Stimulated activated CD4-positive, alpha-beta T cell treated with anti-CD3 and anti-CD28 coated beads, Interleukin-15, amount 100 ng/mL, for 24 hours (primary cell): ENCODE measurements at regions not wholly inside any gene's neighbourhood (a gene's known extent, or its start where the extent isn't known, plus 50 kb on each side); places are given as distances from the start of the nearest gene placed in this dataset.

Source experiments
- DNase-seq: peaks from one replicate; pipeline ENCODE4 v3.0.0-alpha.2; 2020

DNA sequence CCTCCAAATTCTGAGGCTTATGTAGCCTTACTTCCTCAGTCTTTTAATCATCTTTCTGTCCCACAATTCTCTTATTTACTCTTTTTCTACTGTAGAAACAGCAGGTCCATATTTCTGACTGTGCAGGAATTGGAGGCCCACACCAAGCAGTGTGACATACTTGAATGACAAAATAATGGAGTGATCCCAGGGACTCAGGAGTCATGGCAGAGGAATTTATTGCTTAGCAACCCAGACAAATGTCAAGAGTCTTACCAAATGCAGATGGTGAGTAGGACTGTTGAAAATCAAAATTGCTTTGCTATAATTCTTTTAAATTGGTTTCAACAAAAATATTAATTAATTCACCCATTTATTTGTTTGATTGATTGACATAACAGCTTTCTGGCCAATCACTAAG, 59.9 kb downstream of the HTR1B start:
- DNase-seq, result no peak

DNA sequence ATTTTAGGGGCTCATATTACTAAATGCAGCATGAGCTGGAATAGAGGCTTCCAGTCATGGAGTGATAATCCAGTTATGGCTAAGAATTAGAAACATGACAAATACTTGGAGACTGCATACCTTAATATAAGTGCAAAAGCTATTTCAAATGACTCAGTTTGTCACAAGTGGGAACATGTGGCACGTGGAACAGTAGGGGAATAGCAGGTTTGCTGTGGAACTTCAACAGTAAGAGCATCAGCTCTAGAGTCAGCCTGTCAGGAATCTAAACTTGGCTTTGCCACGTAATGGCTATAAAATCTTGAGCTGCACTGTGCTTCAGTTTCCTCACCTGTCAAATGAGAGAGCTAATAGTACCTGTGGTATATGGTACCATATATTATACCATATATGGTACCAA, 62.1 kb downstream of the HTR1B start:
- no peak for DNase-seq

DNA sequence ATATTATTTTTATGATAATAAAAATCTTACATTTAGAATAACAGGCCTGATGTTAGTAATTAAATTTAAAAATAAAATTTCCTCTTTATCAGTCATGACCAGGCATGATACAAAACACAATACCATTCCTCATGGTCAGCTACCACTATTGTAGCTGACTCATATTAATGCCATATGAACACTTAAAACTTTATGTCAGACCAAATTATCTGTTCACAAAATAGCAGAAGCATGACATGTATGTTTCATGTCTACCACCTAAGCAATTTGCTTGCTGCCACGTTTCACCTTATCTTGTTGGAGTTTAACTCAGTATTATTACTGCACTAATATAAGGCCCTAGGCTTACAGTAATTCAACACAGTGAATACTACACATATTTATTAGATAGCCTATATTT, 65.7 kb downstream of the HTR1B start:
- DNase-seq, result no peak

DNA sequence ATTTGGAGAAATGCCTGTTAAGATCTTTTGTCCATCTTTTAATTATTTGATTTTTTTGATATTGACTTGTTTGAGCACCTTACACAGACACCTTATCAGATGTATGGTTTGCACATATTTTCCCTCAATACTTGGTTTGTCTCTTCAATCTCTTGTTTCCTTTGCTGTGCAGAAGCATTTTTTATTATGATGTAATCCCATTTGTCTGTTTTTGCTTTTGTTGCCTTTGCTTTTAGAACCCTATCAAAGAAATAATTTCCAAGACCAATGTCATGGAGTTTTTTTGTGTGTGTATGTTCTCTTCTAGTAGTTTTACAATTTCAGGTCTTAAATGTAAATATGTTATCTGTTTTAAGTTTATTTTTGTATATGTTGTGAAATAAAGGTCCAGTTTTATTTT, 73.9 kb downstream of the HTR1B start:
- DNase-seq, result no peak

DNA sequence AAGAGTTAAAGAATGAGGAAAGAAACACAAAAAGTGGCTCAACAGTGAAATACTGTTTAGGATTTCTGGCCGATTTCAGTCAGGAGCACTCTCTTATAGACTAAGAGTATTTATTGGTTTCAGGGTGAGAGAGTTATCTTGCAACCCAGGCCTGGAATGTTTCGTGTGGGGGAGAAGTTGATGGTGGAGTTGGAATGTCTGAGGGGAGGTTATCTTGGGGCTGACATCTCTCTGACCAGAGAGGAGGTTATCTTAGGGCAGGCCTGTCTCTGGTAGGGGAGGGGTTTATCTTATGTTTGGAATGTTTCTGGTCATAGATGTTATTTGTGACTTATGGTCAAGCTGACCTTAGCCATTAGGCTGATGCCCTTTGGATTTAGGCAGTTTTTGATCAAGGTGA, 80.3 kb downstream of the HTR1B start:
- DNase-seq, result no peak

DNA sequence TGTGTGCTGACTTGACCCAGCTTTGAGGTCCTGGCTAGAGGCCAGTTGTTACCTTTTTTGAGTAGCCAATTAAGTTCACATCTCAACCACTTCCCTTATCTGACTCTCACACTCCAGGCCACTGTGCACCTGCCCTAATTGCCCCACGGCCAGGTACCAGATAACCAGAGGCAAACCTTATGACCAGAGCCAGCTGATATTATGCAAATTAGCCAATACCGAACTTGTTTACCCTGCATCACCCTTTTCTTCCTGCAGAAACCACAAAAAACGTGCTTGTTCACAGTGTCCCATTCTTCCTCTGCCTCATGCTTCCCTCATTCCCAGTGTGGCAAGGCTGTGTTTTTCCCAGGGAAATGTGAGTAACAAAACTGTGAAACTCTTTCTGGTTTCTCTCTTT, 89.3 kb downstream of the HTR1B start:
- no peak for DNase-seq

DNA sequence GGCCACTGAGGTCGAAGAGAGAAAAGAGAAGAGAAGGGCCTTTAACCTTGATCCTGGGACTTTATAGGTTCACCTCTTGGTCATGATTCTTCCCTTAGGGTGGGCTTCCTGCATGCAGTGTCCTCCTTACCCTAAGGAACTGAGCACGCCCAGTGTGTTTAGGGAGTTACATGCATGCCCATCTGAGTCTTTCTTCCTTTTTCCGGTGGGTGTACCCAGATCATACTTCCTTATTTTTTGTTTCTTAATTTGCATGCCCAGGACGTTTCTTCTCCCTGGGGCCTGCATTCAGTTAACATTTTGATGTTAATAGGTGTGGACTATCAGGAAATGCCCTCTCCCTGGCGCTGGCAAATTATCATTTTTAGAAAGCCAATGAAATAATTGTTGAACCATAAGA, 91.5 kb downstream of the HTR1B start:
- no peak for DNase-seq

DNA sequence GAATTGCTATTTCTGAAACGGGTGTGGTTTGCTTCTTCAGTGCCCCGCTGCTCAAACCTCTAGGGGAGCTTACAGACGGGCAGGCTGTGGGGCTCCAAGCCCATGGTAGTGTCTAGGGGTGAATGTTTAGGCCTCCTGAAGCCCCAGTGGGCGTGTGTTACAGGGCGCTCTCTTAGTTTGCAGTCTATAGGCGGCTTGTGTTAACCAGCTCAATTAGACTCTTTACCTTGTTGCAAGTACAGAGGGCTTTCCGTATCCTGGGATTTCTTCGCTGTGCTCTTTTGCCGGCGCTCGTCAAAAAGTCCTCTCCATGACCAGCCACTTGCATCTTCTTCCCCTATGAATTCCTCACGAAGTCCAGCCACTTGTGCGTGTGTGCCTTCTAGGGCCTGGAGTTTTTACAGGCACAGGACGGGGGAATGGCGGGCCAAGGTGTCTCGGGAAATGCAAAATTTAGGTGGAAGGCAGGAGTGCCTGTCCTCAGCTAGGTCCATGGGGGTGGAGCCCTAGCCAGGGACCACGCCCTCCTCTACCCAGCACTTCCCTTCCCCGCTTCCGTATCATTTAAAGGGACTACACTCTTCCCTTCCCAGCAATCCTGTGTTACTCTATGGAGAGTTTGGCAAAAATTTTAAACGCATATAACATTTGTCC, 94.5 kb downstream of the HTR1B start:
- DNase-seq, result no peak

DNA sequence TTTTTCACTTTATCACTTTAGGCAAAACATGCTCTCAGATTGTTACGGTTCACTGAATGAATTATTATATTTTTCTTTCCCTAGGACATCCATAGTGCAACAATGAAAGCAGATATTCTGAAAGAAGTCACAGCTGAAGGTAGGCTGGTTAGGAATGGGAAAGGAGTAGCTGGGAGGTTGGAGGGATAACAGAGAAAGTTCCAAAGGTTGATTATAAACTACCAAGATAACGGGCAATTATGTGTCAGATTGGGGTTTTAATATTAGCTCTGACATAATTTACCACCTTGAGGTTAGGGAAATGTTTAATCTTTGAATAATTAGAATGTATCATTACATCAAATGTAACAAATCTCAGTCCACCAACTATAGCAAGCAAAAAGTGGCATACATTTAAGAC, 96.5 kb downstream of the HTR1B start:
- no peak for DNase-seq

DNA sequence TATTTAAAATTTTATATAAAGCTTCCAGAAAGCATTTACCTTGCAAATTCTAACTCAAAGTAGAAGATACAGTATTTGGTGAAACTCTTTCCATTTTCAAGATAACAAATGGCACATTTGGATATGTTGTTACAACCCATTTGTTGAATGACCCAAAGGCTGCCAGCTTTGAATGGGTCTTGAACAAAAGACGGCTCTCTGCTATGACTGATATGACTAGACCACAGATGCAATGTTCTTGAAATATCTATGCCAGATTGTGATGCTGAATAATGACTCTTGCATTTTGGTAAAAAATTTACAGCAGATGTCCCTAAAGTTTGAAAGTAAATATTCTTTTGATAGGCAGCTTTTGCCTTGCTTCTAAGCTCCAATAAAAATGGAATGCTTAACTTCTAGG, 99.6 kb downstream of the HTR1B start:
- DNase-seq, result no peak

DNA sequence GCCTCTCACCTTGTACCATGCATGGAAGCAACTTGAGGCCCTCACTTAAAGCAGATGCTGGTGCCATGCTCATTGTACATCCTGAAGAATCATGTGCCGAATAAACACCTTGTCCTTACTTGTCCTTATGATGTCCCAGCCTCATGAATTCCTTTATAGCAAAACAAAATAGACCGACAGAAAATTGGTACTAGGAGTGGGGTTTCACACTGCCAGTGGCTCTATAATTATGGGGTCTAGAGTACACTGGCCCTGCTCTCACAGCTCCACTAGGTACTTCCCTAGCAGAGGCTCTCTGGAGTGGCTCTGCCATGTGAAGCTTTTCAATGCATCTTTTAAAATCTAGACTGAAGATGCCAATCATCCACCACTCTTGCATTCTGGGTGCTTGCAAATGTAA, 101.2 kb downstream of the HTR1B start:
- no peak for DNase-seq

DNA sequence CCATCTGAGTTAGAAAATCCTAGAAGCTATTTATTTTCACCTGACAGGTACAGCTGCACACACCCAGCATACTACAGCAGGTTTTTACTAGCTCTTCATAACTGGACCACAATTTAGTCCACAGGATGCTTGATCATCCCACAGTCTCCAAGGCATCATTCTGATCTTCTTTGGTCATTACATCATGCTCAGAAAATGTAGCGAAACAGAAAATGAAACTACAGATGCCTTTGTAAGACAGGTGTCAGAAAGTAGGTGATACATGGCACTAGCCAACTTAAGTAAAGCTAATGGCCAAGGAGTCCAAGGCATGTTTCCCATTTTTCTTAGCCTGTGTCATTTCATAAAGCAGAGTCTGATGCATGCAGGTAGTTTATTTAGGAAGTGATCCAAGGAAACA, 102.3 kb downstream of the HTR1B start:
- DNase-seq, result no peak

DNA sequence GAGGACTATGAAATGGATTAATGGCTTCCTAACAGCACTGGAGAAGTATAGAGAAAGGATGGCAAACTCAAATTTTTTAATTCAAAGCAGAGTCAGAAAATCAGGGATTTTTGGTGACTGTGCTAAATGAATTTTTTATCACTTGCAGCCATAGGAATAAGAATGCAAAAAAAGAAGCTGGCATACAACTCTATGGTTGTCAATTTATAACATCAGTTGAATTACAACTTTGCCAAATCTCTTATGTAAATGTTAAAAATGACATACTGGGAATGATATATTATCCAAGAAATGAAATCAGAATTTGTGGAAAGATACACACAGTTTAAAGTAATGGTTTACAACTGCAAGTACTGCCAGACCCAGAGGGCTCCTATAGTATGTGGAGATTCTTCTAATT, 106.5 kb downstream of the HTR1B start:
- no peak for DNase-seq

DNA sequence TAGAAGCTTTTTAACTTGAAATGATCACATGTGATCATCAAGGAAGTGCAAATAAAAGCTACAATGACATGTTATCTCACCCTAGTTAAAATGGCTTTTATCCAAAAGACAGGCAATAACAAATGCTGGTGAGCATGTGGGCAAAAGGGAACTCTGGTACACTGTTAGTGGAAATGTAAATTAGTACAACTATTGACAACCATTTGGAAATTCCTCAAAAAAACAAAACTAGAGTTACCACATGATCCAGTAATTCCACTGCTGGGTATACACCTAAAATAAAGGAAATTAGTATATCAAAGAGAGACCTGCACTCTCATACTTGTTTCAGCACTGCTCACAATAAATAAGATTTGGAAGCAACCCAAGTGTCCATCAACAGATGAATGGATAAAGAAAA, 108.7 kb downstream of the HTR1B start:
- no peak for DNase-seq

DNA sequence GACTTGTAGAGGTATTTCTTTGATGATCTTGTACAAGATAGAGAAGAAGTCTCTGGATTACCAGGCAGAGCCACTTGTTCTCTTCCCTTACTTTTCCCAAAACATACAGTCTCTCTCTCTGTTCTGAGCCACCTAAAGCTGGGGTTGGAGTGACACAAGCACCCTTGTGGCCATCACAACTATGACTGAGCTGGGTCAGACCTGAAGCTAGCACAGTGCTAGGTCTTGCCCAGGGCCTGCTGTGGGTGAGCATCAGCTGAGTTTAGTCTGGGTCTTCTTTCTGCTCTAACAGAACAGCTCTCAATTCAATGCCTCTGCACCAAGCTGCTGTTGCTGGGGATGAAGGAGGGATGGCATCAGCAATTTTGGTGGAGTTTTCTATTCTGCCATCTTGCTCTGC, 110.2 kb downstream of the HTR1B start:
- DNase-seq, result no peak

DNA sequence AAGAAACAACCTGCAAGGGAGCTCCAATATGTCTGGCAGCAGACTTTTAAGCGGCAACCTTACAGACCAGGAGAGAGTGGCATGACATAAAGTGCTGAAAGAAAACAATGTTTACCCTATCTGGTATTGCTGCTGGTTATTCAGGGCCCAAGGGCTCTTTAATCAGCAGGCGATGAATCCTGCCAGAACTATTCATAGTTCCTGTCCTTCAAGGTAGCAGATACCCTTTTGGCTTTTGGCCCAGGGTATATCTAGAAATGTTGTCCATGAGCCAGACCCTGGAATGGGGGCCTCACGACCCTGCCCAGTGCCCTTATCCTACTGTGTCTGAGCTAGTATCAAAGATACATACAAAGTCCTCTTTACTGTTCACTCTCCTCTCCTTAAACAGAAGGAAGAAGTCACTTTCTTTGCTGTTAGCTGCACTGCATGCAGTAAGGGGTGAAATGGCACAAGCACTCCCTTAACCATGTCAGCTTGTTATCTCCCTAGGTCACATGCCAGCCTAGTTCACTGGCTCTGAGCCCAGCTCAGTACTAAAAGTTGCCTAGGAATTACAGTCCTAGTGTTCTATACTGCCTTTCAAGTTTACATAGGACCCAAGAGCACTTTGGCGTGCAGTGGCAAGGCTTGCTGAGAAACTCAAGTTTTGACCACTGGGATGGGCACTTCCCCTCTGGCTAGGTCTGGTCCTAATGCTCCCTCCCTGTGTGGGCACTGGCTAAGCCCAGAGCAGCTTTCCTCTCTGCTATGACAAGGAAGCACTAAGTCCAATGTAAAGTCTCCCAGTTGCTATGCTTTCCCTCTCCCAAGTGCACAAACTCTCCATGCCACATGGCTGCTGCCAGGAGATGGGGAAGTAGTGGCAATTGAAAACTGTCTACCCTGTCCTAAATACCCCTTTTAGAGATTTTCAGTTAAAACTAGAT, 122.0 kb downstream of the HTR1B start:
- DNase-seq, result no peak

DNA sequence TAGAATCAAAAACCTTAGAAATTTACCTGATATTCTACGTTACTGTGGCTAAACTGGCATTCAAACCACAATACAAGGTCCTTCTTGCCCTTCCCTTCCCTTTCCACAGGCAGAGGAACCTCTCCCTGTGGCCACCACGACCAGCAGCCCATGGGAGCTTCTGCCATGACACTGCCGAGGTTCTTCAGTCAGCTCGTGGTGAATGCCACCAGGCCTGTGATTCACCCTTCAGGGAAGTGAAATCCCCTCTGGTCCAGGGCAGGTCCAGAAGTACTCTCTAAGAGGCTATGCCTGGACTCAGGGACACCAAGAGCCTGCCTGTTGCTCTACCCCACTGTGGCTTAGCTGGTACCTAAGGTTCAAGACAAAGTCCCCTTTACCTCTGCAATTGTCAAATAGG, 123.0 kb downstream of the HTR1B start:
- DNase-seq, result no peak

DNA sequence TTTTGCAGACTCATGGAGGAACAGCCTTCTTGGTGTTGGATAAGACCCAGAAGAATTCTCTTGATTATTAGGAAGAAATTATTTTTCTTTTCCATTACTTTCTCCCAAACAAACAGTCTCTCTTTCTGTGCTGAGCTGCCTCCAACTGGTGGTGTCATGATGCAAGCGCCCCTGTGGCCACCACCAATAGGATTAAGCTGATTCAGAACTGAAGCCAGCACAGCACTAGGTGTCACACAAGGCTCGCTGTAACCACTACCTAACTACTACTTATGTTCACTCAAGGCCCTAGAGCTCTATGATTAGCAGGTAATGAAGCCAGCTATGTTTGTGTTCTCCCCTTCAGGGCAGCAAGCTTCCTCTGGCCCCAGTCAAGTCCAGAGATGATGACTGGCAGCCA, 123.4 kb downstream of the HTR1B start:
- no peak for DNase-seq

DNA sequence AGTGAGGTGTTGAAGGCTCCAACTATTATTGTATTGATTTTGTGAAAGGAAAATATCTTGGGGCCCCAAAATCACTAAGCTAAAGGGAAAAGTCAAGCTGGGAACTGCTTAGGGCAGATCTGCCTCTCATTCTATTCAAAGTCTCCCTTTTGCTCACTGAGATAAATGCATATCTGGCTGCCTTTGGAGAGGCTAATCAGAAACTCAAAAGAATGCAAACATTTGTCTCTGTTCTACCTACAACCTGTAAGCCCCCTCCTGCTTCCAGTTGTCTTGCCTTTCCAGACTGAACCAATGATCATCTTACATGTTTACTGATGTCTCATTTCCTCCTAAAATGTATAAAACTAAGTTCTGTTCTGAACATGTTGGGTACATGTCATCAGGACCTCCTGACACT, 125.9 kb downstream of the HTR1B start:
- no peak for DNase-seq

DNA sequence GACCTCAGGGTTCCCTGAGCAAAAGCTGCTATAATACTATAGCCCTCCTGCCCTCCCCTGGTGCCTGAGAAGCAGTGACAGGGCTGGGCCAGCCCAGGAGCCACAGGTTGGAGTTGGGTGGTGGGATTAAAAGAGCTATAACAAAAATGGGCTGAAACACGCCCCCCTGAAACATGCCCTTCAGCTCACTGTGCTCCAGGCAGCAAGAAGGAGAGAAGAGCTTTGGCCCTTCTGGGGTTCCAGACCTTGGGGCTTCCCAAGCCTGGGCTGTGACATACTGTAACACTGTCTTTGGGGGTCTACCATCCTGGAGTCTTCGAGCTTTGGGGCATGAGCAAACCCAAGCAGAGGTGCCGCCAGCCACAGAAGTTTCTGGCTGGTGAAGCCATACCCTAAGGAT, 129.2 kb downstream of the HTR1B start:
- no peak for DNase-seq

DNA sequence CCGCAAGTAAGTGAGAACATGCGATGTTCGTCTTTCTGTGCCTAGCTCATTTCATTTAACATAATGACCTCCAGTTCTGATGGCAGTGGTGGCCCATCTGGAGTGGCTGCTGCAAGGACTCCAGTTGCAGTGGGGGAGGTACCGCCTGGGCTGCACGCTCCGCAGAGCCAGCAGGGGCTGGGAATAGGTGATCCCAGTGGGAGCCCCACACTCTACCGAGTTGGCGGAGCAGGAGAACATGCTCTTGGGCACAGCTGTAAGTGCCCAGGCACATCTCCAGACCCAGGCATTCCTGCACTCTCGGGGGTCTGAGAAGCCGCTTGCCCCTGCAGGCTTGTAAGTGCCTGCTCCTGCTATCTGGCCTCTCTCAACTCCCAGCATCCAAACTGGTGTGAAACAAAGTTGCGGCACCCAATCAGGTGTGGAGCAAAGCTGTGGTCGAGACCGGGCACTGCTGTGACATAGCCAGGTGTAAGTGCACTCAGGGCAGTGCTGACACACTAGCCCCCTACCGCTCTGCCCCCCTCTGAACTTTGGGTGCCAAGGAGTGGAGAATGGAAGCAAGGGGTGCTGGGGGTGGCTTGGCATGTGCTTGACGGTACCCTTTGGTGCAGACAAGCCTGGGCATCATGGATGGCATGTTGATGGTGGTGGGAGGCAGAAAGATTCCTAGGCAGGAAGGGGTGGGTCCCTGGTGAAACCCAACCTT, 130.2 kb downstream of the HTR1B start:
- DNase-seq, result no peak

DNA sequence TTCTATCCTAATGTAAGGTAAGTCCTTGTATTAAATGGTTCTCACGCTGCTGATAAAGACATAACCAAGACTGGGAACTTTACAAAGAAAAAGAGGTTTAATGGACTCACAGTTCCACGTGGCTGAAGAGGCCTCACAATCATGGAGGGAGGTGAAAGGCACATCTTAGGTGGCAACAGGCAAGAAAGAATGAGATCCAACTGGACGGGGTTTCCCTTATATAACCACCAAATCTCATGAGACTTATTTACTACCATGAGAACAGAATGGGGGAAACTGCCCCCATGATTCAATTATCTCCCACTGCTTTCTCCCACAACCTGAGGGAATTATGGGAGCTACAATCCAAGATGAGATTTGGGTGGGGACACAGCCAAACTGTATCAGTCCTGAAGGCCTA, 136.6 kb downstream of the HTR1B start:
- no peak for DNase-seq

DNA sequence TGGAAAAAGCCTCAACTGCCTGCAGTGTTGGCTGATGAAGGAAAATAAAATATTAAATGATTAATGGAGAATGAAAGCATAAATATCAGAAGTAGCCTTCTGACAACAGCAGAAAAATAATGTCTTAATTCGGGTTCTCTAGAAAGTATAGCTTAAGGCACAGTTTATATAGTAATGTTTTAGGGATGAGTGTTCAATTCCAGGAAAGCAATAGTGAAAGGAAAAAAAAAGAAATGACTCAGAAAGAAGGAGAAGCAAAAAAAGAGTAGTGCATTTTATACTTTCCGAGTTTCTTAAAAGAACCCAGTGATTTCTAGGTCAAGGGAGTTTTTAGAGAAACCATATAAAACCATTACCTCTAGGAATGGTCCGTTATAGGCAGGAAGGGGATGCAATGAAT, 137.3 kb downstream of the HTR1B start:
- no peak for DNase-seq

DNA sequence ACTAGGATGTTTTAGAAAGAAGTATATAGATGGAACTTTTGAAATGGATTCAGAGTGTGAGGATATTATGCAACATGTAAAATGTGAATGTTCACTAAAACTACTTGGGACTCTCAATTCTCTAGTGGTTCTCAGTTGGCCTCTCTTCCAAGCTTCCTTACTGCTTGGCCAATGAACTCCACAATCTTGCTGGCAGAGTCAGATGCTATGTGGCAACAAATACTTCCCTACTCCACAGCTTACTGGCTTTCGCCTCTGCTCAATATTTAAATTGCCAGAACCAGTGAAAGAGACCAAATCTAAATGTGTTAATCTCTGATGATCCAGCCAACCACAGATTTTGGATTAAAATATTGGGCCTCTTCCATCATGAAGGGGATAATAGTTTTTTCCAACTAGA, 138.4 kb downstream of the HTR1B start:
- no peak for DNase-seq
